ENCODE measurements at regions not wholly inside any gene's neighbourhood (a gene's known extent, or its start where the extent isn't known, plus 50 kb on each side); places are given as distances from the start of the nearest gene placed in this dataset.

DNA sequence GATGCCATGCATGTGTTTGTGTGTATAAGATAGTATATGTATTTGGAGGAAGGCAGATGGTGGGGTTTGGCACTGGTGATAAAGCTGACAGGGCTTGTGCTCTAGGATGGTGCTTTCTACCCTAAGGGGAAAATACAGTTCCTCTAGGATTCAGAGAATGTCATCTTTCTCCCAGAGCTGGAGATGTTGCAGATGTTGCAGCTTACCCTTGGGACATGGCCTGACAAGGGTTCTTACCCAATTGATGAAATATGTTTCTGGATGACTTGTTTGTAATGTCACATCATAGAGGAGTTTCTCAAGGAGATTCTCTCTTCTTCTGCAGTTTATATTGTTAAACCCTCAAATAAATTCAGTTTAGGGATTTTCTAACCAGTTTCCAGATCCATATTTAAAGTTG is 52.5 kb upstream of the PITX2 start:
- no peak for DNase-seq (ENCODE audit: low read depth)

DNA sequence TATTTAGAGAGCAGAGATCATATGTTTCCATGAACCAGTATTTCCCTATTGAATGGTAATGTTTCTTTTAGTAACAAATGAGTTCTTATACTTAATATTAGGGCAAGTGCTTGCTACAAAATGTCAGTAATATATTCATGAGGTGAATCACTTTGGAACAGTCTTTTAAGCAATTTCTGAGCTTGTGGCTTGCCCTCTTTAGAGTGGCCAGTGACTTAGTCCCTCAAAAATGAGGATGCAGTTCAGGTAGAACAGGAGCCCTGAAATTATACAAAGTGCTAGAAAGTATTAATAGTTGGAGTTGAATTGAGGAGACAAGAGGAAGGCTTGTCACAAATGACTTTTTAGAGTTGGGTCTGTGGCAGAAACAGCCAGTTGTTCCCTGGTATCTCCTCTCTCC is 53.4 kb upstream of the PITX2 start:
- DNase-seq (ENCODE audit: low read depth) = no peak

DNA sequence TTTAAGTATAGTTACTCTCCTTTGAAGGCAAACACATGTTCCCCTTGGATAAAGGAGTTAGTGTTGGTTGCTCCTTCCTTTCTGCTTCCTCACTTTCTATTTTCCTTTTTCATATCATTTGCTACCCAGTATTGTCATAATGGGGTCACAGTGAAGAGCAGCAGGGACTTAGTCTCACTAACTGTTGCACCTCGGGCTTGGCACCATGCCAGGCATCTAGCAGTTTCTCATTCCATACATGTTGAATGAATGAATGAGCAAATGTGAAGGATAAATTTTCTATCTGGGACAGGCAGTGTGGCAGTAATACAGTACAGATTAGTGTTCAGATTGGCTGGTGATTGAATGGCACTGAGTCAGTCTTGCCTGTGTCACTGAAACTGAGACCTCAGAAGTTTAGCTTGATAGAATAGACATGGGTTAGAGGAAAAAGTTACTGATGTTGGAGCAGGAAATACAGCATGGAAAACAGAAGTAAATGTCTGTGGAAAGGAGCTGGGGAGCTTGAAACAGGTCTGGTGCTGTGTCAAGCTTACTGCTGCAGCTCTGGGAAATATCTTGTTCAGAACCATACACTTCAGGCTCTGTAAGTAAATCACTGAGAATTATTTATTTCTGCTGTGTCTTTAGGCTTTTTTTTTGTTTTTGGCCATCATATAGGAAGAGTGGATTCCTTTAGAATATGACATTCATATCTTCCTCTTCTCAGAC is 55.8 kb upstream of the PITX2 start:
- DNase-seq (ENCODE audit: low read depth) = no peak

DNA sequence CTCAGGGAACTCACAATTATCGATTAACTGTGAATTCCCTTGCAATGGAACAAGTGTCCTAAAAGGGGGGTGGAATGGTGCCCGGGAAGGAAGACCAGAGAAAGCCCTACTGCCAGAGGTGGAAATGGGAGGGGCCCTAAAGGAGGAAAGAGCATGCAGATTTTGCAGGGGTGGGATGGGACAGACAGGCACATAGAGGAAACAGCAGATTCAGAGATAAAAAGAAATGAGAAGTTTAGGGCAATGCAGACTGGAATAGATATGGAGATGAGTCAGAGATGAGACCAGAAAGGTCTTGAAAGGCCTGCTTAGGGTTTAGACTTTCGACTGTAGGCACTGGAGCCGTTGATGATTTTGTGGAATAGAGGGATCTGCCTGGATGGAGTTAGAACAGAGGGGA is 57.4 kb upstream of the PITX2 start:
- DNase-seq (ENCODE audit: low read depth) = no peak

DNA sequence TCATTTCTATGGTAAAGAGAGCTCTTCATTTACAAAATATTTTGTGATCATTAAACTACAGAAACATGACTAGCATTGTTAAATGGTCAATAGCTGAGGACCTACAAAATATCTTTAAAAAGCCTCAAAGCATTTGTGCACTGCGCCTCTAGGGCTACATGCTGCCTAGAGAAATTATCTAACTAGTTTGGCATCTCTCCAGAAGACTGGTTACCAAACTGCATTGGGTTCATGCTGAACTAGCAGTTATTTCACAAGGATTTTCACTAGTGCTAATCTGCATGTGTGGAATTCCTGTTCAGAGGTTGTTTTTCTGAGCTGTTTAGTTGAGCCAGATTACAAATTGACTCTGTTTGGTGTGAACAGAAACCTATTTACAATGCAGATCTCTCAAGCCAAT is 58.5 kb upstream of the PITX2 start:
- DNase-seq (ENCODE audit: low read depth) = no peak

DNA sequence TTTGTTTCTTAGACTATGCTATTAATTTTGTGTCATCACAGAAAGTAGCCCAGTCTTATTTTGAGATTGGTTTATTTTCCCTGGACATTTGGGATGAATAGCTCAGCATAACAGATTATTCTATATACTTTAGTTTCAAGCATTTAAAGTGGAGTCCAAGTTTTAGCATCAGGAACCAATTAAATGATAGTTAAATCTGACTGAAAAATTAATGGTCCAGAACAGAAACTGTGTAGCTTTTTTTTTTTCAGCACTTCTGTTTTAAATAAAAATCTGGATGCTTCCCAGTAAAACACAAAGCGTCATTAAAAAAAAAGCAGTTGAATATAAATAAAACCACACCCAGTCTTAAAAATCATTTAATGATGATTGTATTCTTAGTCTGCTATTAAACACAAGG is 59.4 kb upstream of the PITX2 start:
- no peak for DNase-seq (ENCODE audit: low read depth)

DNA sequence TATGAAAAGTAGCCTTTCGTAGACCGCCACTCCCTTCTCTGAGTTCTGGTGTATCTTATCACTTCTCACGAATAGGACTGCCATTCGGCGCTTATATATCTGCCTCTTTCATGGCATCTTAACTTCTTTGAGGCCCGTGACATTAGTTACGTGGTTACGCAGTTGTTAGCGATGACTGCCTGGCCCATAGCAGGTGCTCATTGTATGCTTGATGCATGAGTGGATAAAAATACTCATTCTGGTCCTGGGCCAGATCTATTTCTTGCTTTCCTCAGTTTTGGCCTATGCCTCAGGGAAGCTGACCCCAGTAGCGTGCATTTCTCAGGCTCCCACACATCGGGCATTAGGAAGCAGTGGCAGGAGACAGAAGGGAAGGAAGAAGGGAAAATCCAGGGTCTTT is 60.7 kb upstream of the PITX2 start:
- DNase-seq (ENCODE audit: low read depth) = no peak

DNA sequence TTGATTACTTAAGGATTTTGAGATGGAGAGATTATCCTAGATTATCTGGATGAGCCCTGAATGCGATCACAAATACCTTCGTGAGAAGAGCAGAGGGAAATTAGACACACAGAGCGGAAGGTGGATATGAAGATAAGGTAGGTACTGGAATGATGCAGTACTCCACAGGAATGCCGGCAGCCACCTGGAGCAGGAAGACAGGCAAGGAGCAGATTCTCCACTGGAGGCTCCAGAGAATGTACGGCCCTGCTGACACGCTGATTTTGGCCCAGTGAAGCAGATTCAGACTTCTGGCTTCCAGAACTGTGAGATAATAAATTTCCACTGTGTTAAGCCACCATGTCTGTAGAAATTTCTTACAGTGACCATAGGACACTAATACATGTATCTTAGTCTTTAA is 79.4 kb upstream of the PITX2 start:
- no peak for DNase-seq (ENCODE audit: low read depth)

DNA sequence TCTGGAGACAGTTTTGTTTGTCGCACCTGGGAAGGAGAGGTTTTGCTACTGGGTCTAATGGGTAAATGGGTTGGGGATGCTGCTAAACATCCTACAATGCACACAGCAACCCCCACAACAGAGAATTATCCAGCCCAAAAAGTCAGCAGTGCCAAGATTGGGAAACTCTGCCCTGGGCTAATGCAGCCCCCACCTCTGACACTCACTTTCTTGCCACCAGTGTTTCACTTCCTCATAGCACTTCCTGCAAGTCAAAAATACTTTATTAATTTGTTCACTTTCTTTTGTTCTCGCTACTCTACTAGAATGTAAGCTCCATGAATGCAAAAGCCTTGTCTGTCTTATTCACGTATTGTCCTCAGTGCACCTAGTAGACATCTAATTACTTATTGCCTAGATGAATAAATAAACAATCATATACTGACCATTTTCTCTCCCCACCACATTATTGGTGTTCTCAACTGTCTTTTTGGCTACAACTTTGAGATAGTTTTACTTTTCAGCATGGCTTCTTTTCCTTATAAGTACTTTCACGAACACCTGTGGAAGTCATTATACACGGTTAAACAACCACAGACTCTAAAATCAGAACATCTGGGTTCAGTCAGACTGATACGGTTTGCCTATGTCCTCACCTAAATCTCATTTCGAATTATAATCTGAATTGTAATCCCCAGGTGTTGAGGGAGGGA is 82.0 kb upstream of the PITX2 start:
- DNase-seq (ENCODE audit: low read depth) = no peak

DNA sequence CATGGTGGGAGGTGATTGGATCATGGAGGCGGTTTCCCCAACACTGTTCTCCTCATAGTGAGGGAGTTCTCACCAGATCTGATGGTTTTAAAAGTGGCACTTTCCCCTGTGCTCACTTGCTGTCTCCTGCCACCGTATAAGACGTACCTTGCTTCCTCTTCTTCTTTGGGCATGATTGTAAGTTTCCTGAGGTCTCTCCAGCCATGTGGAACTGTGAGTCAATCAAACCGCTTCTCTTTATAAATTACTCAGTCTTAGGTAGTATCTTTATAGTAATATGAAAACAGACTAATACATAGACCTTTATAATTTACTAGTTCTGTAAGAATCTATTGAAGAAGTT is 82.5 kb upstream of the PITX2 start:
- no peak for DNase-seq (ENCODE audit: low read depth)

DNA sequence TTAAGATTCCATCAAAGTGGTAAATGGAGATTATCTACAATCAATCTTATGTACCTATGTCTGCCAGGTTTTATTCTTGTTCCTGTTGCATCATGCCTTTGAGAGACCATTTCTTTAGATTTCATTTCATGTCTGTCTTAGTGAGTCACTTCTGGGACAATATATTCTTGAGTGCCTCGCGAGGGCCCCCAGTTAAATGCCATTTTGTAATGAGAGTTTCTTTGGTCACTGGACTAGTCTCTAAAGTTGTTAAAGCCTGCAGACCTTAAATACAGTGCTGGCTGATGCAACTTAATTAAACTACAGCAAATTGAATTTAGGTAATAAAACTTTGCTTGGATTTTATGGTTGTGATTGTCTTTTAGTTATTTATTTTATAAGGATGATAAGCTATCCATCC is 87.2 kb upstream of the PITX2 start:
- DNase-seq (ENCODE audit: low read depth) = no peak

DNA sequence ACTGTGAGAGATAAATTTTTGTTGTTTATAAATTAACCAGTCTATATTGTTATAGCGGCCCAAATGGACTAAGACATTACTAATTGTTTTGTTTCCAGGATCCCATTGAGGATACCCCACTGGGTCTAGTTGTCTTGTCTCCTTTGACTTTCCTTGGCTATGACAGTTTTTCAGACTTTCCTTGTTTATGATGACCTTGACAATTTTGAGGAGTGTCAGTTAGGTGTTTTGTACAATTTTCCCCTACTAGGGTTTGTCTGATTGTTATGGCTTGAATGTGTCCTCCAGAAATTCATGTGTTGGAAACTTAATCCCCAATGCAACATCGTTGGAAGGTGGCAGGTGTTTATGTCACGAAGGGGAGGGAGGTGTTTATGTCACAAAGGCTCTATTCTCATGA is 89.6 kb upstream of the PITX2 start:
- DNase-seq (ENCODE audit: low read depth) = no peak

DNA sequence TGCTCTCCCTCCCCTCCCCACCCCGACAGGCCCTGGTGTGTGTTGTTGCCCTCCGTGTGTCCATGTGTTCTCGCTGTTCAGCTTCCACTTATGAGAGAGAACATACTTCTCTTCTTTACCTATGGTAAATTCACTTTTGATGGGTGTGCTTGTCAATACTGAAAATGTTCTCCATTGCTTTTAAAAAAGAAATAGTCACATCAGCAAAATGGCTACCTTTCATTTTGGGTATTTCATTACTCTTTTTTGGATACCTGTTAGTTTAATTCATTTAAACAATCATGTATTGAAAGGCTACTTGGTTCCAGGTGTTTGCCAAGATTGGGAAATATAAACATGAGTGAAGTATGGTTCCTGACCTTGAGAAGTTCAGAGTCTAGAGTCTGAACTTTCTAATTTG is 107.4 kb upstream of the PITX2 start:
- DNase-seq (ENCODE audit: low read depth) = no peak

DNA sequence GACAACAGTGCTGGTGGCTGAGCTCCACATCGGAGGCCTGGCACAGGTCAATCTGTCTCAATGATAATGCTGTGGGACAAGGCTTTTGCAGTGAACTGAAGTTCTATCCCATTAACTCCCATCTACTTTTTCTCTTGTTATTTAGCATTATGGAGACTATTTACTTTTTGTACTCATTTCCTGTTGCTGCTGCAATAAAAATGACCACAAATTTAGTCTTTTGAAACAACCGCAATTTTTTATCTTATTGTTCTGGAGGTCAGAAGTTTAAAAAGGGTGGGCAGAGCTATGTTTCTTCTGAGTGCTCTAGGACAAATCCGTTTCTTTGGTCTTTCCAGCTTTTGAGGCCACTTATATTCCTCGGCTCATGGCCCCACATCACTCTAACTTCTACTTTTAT is 111.0 kb upstream of the PITX2 start:
- no peak for DNase-seq (ENCODE audit: low read depth)

DNA sequence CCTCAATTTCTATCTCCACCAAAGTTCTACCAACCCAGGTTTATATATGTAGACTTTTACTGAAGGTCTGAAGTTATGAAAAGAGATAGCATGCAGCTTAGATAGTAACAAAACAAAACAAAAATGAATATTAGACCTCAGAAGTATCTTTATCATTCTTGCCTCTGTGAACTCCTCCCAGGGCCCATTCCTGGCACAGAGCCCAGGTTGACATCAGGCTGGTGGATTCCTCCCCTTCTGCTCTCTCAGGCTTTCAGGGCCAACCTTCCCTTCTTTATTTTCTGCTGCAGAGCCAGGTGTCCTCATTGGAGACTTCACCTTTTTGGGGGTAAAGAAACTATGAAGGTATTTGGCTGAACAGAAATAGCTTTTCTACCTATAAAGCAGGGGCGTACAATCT is 112.8 kb upstream of the PITX2 start:
- DNase-seq (ENCODE audit: low read depth) = no peak

DNA sequence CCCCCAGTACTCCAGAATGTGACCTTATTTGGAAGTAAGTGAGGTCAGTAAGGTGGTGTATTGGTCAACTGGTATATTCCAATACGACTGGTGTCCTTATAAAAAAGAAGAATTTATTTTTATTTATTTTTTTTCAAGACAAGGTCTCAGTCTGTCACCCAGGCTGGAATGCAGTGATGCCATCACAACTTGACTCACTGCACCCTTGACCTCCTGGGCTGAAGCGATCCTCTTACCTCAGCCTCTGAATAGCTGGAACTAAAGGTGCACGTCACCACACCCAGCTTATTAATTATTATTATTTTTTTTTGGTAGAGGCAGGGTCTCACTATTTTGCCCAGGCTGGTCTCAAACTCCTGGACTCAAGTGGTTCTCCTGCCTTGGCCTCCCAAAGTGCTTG is 115.1 kb upstream of the PITX2 start:
- DNase-seq (ENCODE audit: low read depth) = no peak

DNA sequence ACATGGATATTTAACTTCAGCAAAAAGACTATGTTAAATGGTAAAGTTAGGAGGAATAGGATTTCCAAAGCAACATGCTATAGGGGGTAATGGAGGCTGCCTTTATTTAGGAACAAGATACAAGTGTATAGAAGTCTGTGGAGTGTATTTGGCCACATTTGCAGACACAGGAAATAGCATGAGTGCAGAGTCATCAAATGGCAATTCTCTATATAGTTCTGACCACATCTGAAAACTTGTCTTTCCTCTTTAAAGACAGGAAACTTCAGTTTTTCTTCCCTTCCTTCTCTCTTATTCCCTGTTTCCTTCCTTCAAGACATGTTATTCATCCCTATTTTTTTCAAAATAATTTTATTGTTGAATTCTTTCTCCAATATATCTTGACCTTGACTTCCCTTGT is 119.3 kb upstream of the PITX2 start:
- no peak for DNase-seq (ENCODE audit: low read depth)

DNA sequence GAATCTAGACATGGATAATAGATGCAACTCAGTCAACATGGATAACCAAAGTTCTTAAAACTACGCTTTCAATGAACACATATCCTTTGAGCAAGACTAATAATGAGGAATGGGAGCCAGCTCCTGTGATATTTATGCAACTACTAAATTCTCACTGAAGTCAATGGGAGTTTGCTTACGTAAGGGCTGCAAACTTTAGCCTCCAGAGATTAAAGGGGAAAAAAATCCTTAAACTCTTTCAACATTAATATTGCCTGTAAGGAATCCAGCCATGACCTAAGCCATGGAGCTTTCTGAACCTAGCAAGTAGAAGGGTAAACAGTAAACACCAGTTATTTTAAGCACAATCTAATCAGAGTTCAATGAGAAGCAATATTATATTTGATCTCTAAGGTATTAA is 125.2 kb upstream of the PITX2 start:
- no peak for DNase-seq (ENCODE audit: low read depth)

DNA sequence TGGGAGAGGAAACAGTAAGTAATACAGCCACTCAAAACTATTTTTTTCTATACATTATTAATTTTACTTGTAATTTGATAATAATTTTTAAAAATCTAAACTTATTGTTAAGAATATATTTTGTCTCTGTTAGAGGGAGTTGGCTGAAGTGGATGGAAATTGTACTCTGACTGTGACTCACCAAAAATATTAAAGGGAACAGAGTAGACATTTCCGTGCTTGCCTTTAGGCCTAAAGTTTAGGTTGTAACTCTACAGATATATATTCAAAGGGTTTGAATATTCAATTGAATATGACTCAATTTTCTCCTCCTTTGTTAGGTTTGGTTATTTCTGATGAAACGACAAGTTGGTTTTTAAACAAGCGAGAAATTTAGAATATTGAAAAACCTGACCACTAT is 128.3 kb upstream of the PITX2 start:
- DNase-seq (ENCODE audit: low read depth) = no peak

DNA sequence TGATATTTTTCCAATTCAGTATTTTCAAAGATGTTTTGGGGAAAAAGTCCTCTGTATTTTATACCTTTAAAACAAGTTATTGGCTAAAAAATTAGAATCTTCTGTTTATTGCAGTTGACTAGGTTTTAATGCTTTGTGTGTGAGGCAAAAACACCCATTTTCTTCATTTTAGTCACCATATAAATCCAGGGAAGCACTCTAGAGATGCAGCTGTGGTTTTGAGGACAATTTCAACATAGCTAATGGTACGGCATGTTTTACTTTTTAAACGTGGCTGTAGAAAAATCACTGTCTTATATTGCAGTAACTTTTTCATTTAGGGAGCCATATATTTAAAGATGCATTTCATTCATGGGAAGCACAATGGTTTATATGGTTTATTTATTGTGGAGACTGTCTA is 129.1 kb upstream of the PITX2 start:
- no peak for DNase-seq (ENCODE audit: low read depth)

DNA sequence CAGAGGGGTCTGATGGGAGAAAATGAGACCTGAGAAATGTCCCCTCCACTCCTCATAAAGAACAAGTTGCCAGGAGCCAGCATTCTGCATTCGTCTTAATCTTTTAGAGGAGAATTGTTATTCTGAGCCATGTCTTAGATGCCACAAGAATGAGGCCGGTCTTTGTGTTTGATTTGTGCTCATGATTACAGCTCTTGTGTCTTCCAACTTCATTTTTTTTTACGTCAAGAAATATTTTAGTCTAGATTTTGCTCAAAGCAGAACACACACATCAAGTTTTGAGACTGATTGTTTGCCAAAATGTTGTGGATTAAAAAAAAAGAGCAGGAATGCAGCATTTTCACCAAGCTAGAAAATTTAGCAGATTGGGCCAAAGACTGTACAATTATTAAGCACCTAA is 130.6 kb upstream of the PITX2 start:
- no peak for DNase-seq (ENCODE audit: low read depth)

DNA sequence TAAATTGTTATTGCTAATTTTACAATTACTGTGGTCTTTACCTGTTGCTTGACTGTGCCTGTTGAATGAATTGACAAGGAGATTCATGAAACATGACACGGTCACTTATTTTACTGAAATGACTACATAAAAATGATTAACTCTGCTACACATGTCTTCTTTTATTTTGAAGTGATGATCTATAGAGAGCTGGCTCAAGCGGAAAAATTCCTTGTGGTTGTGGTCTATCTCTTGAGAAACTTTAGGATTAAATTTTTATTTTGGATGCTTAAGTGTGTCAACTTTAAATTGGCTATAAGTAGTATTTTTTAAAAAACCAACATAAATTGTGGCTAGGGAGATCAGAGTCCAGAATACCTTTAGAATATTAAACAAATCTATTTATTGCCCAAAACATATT is 131.8 kb upstream of the PITX2 start:
- DNase-seq (ENCODE audit: low read depth) = no peak

DNA sequence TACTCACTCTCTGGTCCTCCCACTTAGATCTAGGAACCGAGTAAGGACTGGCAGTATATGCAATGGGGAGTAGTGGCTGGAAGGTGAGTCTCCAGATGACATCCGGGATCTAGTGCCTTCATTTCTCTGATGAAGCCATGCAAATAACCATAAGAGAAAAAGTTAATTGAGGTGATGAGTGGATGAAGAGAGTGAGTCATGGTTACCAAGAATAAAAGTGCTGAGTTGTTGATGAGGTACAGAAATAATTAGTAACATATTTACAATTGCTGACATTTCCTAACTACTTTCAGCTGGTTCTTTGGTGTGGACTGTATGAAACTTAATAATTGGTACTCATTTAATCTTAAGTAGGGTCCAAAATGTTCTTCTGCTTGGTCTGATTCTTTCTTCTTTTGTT is 146.7 kb upstream of the PITX2 start:
- DNase-seq (ENCODE audit: low read depth) = no peak

DNA sequence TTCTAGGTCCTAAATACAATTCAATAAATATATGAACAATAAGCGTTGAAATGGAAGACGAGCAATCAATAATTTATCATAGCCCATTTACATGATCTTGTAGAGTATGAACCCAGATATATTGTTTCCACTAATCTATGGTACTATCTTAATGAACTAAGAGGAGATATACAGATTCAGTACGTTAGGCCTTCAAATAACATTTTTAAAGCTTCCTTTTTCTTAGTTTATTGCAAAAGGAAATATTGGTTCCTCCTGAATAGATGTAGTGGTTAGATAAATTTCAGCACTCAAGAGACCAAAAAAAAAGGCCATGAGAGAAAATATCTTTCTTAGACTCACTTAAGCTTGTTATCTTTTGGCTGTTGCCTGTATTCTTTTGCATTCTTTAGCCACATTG is 147.5 kb upstream of the PITX2 start:
- no peak for DNase-seq (ENCODE audit: low read depth)
